GM12874 (cell line): ENCODE measurements at regions not wholly inside any gene's neighbourhood (a gene's known extent, or its start where the extent isn't known, plus 50 kb on each side); places are given as distances from the start of the nearest gene placed in this dataset.

ENCODE experiments used
- CTCF ChIP-seq: IDR thresholded peaks from 2 replicates; pipeline ENCODE4 v1.5.1; 2011; ENCODE audit warnings: low read depth, mild to moderate bottlenecking, control low read depth, low read length, moderate library complexity; ENCODE audit not compliant: insufficient read depth

- no peak for TF ChIP-seq CTCF
These were observed 237.4 kb upstream of the TGFBR2 start for GRCh38 chr3:30368978-30369377.

- no peak for TF ChIP-seq CTCF
These were observed 235.6 kb upstream of the TGFBR2 start for GRCh38 chr3:30370681-30371271.

- TF ChIP-seq CTCF, result no peak
These were observed 233.6 kb upstream of the TGFBR2 start for GRCh38 chr3:30372837-30373236.

- no peak for TF ChIP-seq CTCF
These were observed 221.8 kb upstream of the TGFBR2 start for GRCh38 chr3:30384546-30385072.

GRCh38 chr3:30393079-30393478 is 213.3 kb upstream of the TGFBR2 start:
- TF ChIP-seq CTCF, result no peak

- TF ChIP-seq CTCF, result no peak
These were observed 209.4 kb upstream of the TGFBR2 start for GRCh38 chr3:30397030-30397429.

GRCh38 chr3:30399394-30400181 is 206.8 kb upstream of the TGFBR2 start:
- no peak for TF ChIP-seq CTCF
